ENCODE measurements at regions not wholly inside any gene's neighbourhood (a gene's known extent, or its start where the extent isn't known, plus 50 kb on each side); places are given as distances from the start of the nearest gene placed in this dataset.

- no peak for TF ChIP-seq CTCF (IDR thresholded peaks at IDR 0.05; ENCODE audit: control extremely low read depth, extremely low read depth, low read depth, missing control alignments)
- ChIA-PET CTCF (interaction anchor here (1.3 kb wide), 1 partner anchor 14 kb away, joined by 3 read pairs; no protein-coding TSS in a partner anchor), POLR2A (no interaction called here)
- DNase-seq (ENCODE audit: extremely low spot score) = no peak
Observed at GRCh38 chr2:133794114-133794513, 225.9 kb upstream of the NCKAP5 start.

GRCh38 chr2:133801946-133802345 lies 233.7 kb upstream of the NCKAP5 start:
- TF ChIP-seq CTCF (IDR thresholded peaks at IDR 0.05; ENCODE audit: control extremely low read depth, extremely low read depth, low read depth, missing control alignments) = no peak
- ChIA-PET CTCF (interaction anchor here (1.0 kb wide), 1 partner anchor 22 kb away, joined by 3 read pairs; no protein-coding TSS in a partner anchor), POLR2A (no interaction called here)
- no peak for DNase-seq (ENCODE audit: extremely low spot score)

- ChIA-PET POLR2A (no interaction called here), CTCF (no interaction called here)
- DNase-seq (ENCODE audit: extremely low spot score) = no peak
Observed at GRCh38 chr2:133802409-133803039, 234.3 kb upstream of the NCKAP5 start.

GRCh38 chr2:133806564-133806963 lies 238.3 kb upstream of the NCKAP5 start:
- POLR2A ChIA-PET = no interaction called here
- DNase-seq (ENCODE audit: extremely low spot score) = no peak
- CTCF ChIA-PET = interaction anchor here (0.8 kb wide), 1 partner anchor 77 kb away, joined by 3 read pairs; no protein-coding TSS in a partner anchor
- TF ChIP-seq CTCF (IDR thresholded peaks at IDR 0.05; ENCODE audit: control extremely low read depth, extremely low read depth, low read depth, missing control alignments) = no peak

More at GRCh38 chr2:133802409-133803039, 234.3 kb upstream of the NCKAP5 start:
- no peak for TF ChIP-seq CTCF (IDR thresholded peaks at IDR 0.05; ENCODE audit: control extremely low read depth, extremely low read depth, low read depth, missing control alignments)

GRCh38 chr2:133809485-133809884 lies 241.2 kb upstream of the NCKAP5 start:
- ChIA-PET CTCF (no interaction called here), POLR2A (no interaction called here)
- DNase-seq (ENCODE audit: extremely low spot score) = no peak
- TF ChIP-seq CTCF (IDR thresholded peaks at IDR 0.05; ENCODE audit: control extremely low read depth, extremely low read depth, low read depth, missing control alignments) = no peak

GRCh38 chr2:133810559-133810958 lies 242.3 kb upstream of the NCKAP5 start:
- POLR2A ChIA-PET = no interaction called here
- no peak for DNase-seq (ENCODE audit: extremely low spot score)
- no peak for TF ChIP-seq CTCF (IDR thresholded peaks at IDR 0.05; ENCODE audit: control extremely low read depth, extremely low read depth, low read depth, missing control alignments)

More at GRCh38 chr2:133810559-133810958, 242.3 kb upstream of the NCKAP5 start:
- CTCF ChIA-PET = no interaction called here

Data from GM10248 (cell line).